ENCODE measurements at regions not wholly inside any gene's neighbourhood (a gene's known extent, or its start where the extent isn't known, plus 50 kb on each side); places are given as distances from the start of the nearest gene placed in this dataset.

- DNase-seq (ENCODE audit: low read depth in 1 of 2, low spot score in 1 of 2): no peak
- H3K27me3 ChIP-seq (ENCODE audit: insufficient read depth, poor library complexity, severe bottlenecking): no peaks in the 10 kb centered on the region
- no peak overlapping the region for H3K27ac ChIP-seq (replicated peaks)
- no peak for TF ChIP-seq REST (IDR thresholded peaks at IDR 0.05; ENCODE audit: insufficient replicate concordance, low read depth)
- TF ChIP-seq GABPA (IDR thresholded peaks at IDR 0.05; ENCODE audit: low read depth): no peak
- TF ChIP-seq, protein P1, sequence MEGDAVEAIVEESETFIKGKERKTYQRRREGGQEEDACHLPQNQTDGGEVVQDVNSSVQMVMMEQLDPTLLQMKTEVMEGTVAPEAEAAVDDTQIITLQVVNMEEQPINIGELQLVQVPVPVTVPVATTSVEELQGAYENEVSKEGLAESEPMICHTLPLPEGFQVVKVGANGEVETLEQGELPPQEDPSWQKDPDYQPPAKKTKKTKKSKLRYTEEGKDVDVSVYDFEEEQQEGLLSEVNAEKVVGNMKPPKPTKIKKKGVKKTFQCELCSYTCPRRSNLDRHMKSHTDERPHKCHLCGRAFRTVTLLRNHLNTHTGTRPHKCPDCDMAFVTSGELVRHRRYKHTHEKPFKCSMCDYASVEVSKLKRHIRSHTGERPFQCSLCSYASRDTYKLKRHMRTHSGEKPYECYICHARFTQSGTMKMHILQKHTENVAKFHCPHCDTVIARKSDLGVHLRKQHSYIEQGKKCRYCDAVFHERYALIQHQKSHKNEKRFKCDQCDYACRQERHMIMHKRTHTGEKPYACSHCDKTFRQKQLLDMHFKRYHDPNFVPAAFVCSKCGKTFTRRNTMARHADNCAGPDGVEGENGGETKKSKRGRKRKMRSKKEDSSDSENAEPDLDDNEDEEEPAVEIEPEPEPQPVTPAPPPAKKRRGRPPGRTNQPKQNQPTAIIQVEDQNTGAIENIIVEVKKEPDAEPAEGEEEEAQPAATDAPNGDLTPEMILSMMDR (IDR thresholded peaks at IDR 0.05; ENCODE audit: insufficient read depth, low read length): no peak
- TF ChIP-seq POLR2AphosphoS5 (IDR thresholded peaks at IDR 0.05; ENCODE audit: low read depth): no peak
- TF ChIP-seq SPI1 (IDR thresholded peaks at IDR 0.05; ENCODE audit: borderline replicate concordance, low read depth): no peak
- H3K4me3 ChIP-seq (replicated peaks; ENCODE audit: insufficient read depth, low read length): no peak overlapping the region
Observed at GRCh38 chr5:175784230-175784629, 87.1 kb upstream of the CPLX2 start.

- no peak for DNase-seq (ENCODE audit: low read depth in 1 of 2, low spot score in 1 of 2)
- TF ChIP-seq, protein P1 (IDR thresholded peaks at IDR 0.05; ENCODE audit: insufficient read depth, low read length): no peak
- TF ChIP-seq SPI1 (IDR thresholded peaks at IDR 0.05; ENCODE audit: borderline replicate concordance, low read depth): no peak
- TF ChIP-seq POLR2AphosphoS5 (IDR thresholded peaks at IDR 0.05; ENCODE audit: low read depth): no peak
- no peak for TF ChIP-seq GABPA (IDR thresholded peaks at IDR 0.05; ENCODE audit: low read depth)
- no peak for TF ChIP-seq REST (IDR thresholded peaks at IDR 0.05; ENCODE audit: insufficient replicate concordance, low read depth)
- H3K27me3 ChIP-seq (ENCODE audit: insufficient read depth, poor library complexity, severe bottlenecking): no peaks in the 10 kb centered on the region
Observed at GRCh38 chr5:175785681-175786080, 85.7 kb upstream of the CPLX2 start.

GRCh38 chr5:175788155-175788787 lies 83.1 kb upstream of the CPLX2 start:
- Histone ChIP-seq H3K4me3 (replicated peaks; ENCODE audit: insufficient read depth, low read length) (no peak overlapping the region), H3K27ac (replicated peaks) (no peak overlapping the region), H3K27me3 (ENCODE audit: insufficient read depth, poor library complexity, severe bottlenecking) (peaks cover 2% of the 10 kb centered on the region)
- DNase-seq (ENCODE audit: low read depth in 1 of 2, low spot score in 1 of 2): no peak
- TF ChIP-seq, protein P1 (IDR thresholded peaks at IDR 0.05; ENCODE audit: insufficient read depth, low read length): no peak
- no peak for TF ChIP-seq GABPA (IDR thresholded peaks at IDR 0.05; ENCODE audit: low read depth)
- no peak for TF ChIP-seq REST (IDR thresholded peaks at IDR 0.05; ENCODE audit: insufficient replicate concordance, low read depth)
- no peak for TF ChIP-seq SPI1 (IDR thresholded peaks at IDR 0.05; ENCODE audit: borderline replicate concordance, low read depth)
- TF ChIP-seq POLR2AphosphoS5 (IDR thresholded peaks at IDR 0.05; ENCODE audit: low read depth): no peak

More at GRCh38 chr5:175785681-175786080, 85.7 kb upstream of the CPLX2 start:
- Histone ChIP-seq H3K27ac (replicated peaks) (no peak overlapping the region), H3K4me3 (replicated peaks; ENCODE audit: insufficient read depth, low read length) (no peak overlapping the region)
